GM21825 (cell line): ENCODE measurements at regions not wholly inside any gene's neighbourhood (a gene's known extent, or its start where the extent isn't known, plus 50 kb on each side); places are given as distances from the start of the nearest gene placed in this dataset.

Source experiments
- ATAC-seq: cut with Tn5 transposase; IDR thresholded peaks from one replicate; pipeline ENCODE4 v1.9.1; 2021; ENCODE audit warnings: mild to moderate bottlenecking, moderate library complexity; ENCODE audit not compliant: unreplicated experiment

GRCh38 chr4:31573554-31573953, 853.4 kb downstream of the PCDH7 start:
- ATAC-seq, result no peak

- ATAC-seq, result no peak
These were observed 855.3 kb downstream of the PCDH7 start for GRCh38 chr4:31575504-31575903.

- no peak for ATAC-seq
These were observed 860.7 kb downstream of the PCDH7 start for GRCh38 chr4:31580843-31581242.

- no peak for ATAC-seq
These were observed 865.3 kb downstream of the PCDH7 start for GRCh38 chr4:31585503-31585902.

- ATAC-seq, result no peak
These were observed 872.1 kb downstream of the PCDH7 start for GRCh38 chr4:31592293-31592692.

GRCh38 chr4:31595496-31595895, 875.3 kb downstream of the PCDH7 start:
- ATAC-seq, result no peak

- no peak for ATAC-seq
These were observed 878.5 kb downstream of the PCDH7 start for GRCh38 chr4:31598639-31599038.

- no peak for ATAC-seq
These were observed 881.6 kb downstream of the PCDH7 start for GRCh38 chr4:31601793-31602192.

GRCh38 chr4:31613946-31614623, 893.9 kb downstream of the PCDH7 start:
- ATAC-seq, result no peak

GRCh38 chr4:31617667-31618066, 897.5 kb downstream of the PCDH7 start:
- no peak for ATAC-seq

GRCh38 chr4:31620476-31620875, 900.3 kb downstream of the PCDH7 start:
- ATAC-seq, result no peak

GRCh38 chr4:31645236-31645635, 925.1 kb downstream of the PCDH7 start:
- ATAC-seq, result no peak

GRCh38 chr4:31647786-31648185, 927.6 kb downstream of the PCDH7 start:
- ATAC-seq, result no peak

GRCh38 chr4:31649878-31650277, 929.7 kb downstream of the PCDH7 start:
- no peak for ATAC-seq

- no peak for ATAC-seq
These were observed 931.4 kb downstream of the PCDH7 start for GRCh38 chr4:31651541-31651940.

GRCh38 chr4:31655328-31655727, 935.2 kb downstream of the PCDH7 start:
- no peak for ATAC-seq

- no peak for ATAC-seq
These were observed 937.8 kb downstream of the PCDH7 start for GRCh38 chr4:31657859-31658570.

- no peak for ATAC-seq
These were observed 940.7 kb downstream of the PCDH7 start for GRCh38 chr4:31660916-31661315.

- no peak for ATAC-seq
These were observed 942.8 kb downstream of the PCDH7 start for GRCh38 chr4:31662951-31663350.

- no peak for ATAC-seq
These were observed 947.5 kb downstream of the PCDH7 start for GRCh38 chr4:31667686-31668085.

GRCh38 chr4:31674313-31674947, 954.3 kb downstream of the PCDH7 start:
- ATAC-seq, result no peak

- no peak for ATAC-seq
These were observed 958.2 kb downstream of the PCDH7 start for GRCh38 chr4:31678356-31678755.
